ENCODE measurements at regions not wholly inside any gene's neighbourhood (a gene's known extent, or its start where the extent isn't known, plus 50 kb on each side); places are given as distances from the start of the nearest gene placed in this dataset.

GRCh38 chr4:148704291-148704690 lies 262.1 kb upstream of the NR3C2 start:
- TF ChIP-seq E2F4 (IDR thresholded peaks at IDR 0.05; ENCODE audit: low read depth, low read length), result no peak
- no peak for TF ChIP-seq MEF2A (IDR thresholded peaks at IDR 0.05; ENCODE audit: insufficient read depth, low read depth, low read length)
- TF ChIP-seq PBX3 (IDR thresholded peaks at IDR 0.05; ENCODE audit: insufficient replicate concordance, low read depth, low read length), result no peak
- no peak for TF ChIP-seq CTCF (IDR thresholded peaks at IDR 0.05 in 2 of 3, conservative IDR thresholded peaks at IDR 0.05 in 1 of 3; ENCODE audit: control insufficient read depth in 2 of 3, extremely low read depth in 1 of 3, insufficient read depth in 1 of 3, low read depth in 3 of 3, low read length in 3 of 3)
- TF ChIP-seq EGR1 (IDR thresholded peaks at IDR 0.05; ENCODE audit: borderline replicate concordance in 1 of 2, low read depth in 2 of 2, low read length in 2 of 2), result no peak
- TF ChIP-seq, protein P1, sequence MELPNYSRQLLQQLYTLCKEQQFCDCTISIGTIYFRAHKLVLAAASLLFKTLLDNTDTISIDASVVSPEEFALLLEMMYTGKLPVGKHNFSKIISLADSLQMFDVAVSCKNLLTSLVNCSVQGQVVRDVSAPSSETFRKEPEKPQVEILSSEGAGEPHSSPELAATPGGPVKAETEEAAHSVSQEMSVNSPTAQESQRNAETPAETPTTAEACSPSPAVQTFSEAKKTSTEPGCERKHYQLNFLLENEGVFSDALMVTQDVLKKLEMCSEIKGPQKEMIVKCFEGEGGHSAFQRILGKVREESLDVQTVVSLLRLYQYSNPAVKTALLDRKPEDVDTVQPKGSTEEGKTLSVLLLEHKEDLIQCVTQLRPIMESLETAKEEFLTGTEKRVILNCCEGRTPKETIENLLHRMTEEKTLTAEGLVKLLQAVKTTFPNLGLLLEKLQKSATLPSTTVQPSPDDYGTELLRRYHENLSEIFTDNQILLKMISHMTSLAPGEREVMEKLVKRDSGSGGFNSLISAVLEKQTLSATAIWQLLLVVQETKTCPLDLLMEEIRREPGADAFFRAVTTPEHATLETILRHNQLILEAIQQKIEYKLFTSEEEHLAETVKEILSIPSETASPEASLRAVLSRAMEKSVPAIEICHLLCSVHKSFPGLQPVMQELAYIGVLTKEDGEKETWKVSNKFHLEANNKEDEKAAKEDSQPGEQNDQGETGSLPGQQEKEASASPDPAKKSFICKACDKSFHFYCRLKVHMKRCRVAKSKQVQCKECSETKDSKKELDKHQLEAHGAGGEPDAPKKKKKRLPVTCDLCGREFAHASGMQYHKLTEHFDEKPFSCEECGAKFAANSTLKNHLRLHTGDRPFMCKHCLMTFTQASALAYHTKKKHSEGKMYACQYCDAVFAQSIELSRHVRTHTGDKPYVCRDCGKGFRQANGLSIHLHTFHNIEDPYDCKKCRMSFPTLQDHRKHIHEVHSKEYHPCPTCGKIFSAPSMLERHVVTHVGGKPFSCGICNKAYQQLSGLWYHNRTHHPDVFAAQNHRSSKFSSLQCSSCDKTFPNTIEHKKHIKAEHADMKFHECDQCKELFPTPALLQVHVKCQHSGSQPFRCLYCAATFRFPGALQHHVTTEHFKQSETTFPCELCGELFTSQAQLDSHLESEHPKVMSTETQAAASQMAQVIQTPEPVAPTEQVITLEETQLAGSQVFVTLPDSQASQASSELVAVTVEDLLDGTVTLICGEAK (IDR thresholded peaks at IDR 0.05; ENCODE audit: borderline replicate concordance), result no peak

All from GM12878 (cell line).